Neural cell (in vitro differentiated cells): ENCODE measurements at regions not wholly inside any gene's neighbourhood (a gene's known extent, or its start where the extent isn't known, plus 50 kb on each side); places are given as distances from the start of the nearest gene placed in this dataset.

Experiments used
- CTCF ChIP-seq: fragments of 450-650 bp; IDR thresholded peaks from 2 replicates; pipeline ENCODE4 v1.5.1; 2014; ENCODE audit warnings: antibody characterized with exemption, mild to moderate bottlenecking, moderate library complexity; ENCODE audit not compliant: poor library complexity, severe bottlenecking
- POLR2AphosphoS5 ChIP-seq: IDR thresholded peaks from 2 replicates; pipeline ENCODE4 v1.6.1; 2012

GRCh38 chr5:1671351-1671750 is 128.3 kb downstream of the MRPL36 start:
- no peak for TF ChIP-seq CTCF
- TF ChIP-seq POLR2AphosphoS5: no peak
